NB4 (cell line): ENCODE measurements at regions not wholly inside any gene's neighbourhood (a gene's known extent, or its start where the extent isn't known, plus 50 kb on each side); places are given as distances from the start of the nearest gene placed in this dataset.
"Not testable (repeated sequence)": the region's sequence is repeated elsewhere in the genome, so short reads cannot be mapped to it uniquely, and the experiment has no call there.

ENCODE experiments used
- DNase-seq: peaks from one replicate; pipeline ENCODE4 v3.0.0; 2010; ENCODE audit warnings: low read depth
- H3K4me3 ChIP-seq: one replicate; pipeline ENCODE4 v1.5.1; 2011; ENCODE audit warnings: mild to moderate bottlenecking, low read depth, low read length, moderate library complexity
- MYC ChIP-seq: IDR thresholded peaks from 2 replicates; pipeline ENCODE4 v1.6.1; 2011; ENCODE audit warnings: low read depth, low read length
- POLR2A ChIP-seq: IDR thresholded peaks from 2 replicates; pipeline ENCODE4 v1.6.1; 2011; ENCODE audit warnings: mild to moderate bottlenecking; ENCODE audit not compliant: insufficient read length; ENCODE audit errors: extremely low read depth
- TF ChIP-seq, protein P1 (sequence below): IDR thresholded peaks from one replicate; pipeline ENCODE4 v1.5.1; 2012; ENCODE audit warnings: low read depth, low read length
- TF ChIP-seq, protein P2 (sequence below): IDR thresholded peaks from 2 replicates; pipeline ENCODE4 v1.6.1; 2011; ENCODE audit warnings: low read depth, low read length

DNA sequence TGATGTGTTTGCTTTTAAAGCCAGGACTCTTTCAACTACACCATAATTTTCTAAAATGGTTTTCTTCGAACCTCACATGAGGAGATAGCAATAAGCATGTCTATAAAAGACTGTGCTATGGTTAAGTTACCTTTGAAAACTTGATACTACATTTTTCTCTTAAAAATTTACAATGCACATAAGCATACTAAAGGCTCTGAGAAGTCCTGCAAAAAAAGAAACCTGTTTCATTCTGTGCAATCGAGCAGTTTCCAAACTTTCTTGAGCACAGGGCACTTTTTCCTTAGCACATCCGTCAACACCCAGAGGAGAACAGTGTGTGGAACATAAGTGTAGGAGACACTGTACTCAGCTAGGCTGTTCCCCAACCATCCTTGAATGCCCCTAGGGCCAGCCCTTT lies 144.1 kb upstream of the ARHGAP20 start:
- DNase-seq = no peak
- H3K4me3 ChIP-seq = no peak overlapping the region
- TF ChIP-seq, protein P1, sequence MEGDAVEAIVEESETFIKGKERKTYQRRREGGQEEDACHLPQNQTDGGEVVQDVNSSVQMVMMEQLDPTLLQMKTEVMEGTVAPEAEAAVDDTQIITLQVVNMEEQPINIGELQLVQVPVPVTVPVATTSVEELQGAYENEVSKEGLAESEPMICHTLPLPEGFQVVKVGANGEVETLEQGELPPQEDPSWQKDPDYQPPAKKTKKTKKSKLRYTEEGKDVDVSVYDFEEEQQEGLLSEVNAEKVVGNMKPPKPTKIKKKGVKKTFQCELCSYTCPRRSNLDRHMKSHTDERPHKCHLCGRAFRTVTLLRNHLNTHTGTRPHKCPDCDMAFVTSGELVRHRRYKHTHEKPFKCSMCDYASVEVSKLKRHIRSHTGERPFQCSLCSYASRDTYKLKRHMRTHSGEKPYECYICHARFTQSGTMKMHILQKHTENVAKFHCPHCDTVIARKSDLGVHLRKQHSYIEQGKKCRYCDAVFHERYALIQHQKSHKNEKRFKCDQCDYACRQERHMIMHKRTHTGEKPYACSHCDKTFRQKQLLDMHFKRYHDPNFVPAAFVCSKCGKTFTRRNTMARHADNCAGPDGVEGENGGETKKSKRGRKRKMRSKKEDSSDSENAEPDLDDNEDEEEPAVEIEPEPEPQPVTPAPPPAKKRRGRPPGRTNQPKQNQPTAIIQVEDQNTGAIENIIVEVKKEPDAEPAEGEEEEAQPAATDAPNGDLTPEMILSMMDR = no peak
- TF ChIP-seq, protein P2, sequence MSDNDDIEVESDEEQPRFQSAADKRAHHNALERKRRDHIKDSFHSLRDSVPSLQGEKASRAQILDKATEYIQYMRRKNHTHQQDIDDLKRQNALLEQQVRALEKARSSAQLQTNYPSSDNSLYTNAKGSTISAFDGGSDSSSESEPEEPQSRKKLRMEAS = no peak
- TF ChIP-seq MYC (no peak), POLR2A (no peak)

DNA sequence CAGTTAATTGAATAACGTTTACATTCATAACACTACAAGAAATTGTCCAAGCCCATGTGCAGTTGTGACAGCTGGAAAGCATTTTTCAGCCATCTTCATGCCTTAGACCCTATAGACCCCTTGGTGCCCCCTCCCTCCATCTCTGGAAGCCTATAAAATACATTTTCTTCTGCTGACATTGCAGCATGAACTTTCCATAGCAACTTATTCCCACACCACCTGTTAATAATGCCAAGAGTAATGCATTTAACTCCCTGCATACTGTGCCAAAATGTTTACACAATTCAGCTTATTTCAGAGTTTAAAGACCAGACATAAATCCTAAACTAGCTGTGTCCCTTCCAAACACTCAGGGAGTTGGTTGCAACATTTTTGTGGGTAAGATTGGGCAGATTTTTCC lies 143.0 kb upstream of the ARHGAP20 start:
- H3K4me3 ChIP-seq = no peak overlapping the region
- TF ChIP-seq, protein P1 = no peak
- TF ChIP-seq, protein P2 = no peak
- no peak for TF ChIP-seq POLR2A
- TF ChIP-seq MYC = no peak
- no peak for DNase-seq

DNA sequence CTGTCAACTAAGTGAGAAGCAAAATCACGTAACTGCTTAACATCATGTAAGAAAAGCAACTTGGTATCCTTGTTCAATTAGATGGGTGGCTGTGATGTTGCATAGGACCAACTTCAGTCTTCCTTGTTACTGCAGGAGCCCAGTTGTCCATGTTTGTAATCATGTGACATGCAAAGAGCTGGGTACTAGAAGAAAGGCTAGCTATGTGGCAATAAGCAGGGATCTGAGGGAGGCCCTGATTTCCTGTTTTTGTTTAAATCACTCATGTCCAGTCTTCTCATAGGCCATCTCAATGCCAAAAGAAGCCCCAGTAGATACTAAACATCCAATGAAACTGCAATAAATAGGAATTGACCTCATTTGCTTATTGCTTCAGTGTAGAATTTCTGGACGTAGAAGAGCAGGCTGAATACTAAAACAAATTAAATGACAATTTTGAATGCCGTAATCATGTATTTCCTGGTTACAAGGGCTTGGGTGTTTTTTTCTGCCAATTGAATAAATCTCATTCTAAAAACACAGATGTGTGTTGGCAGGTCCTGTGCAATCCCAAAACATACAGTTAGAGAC lies 140.8 kb upstream of the ARHGAP20 start:
- no peak overlapping the region for H3K4me3 ChIP-seq
- TF ChIP-seq, protein P1 = no peak
- TF ChIP-seq, protein P2 = no peak
- TF ChIP-seq POLR2A = no peak
- TF ChIP-seq MYC = no peak
- DNase-seq = no peak

DNA sequence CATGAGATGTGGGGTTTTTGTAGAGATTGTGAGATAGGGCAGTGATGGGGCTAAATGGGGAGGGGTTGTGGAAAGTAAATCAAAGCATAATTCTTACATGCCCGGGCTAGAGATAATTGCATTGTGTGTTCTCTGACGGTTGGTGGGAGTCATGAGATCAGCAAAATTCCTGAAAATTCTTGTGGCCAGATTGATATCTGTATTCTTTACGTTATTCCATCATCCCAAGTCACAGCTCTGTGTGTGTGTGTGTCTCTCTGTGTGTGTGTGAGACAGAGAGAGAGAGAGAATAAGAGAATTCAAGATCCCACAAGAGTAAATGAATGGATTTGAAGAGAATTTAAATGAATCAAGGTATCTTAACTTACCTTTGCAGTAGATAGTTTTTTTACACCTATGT lies 138.6 kb upstream of the ARHGAP20 start:
- TF ChIP-seq MYC = no peak
- TF ChIP-seq, protein P1 = no peak
- TF ChIP-seq, protein P2 = no peak
- no peak for DNase-seq
- H3K4me3 ChIP-seq = no peak overlapping the region

DNA sequence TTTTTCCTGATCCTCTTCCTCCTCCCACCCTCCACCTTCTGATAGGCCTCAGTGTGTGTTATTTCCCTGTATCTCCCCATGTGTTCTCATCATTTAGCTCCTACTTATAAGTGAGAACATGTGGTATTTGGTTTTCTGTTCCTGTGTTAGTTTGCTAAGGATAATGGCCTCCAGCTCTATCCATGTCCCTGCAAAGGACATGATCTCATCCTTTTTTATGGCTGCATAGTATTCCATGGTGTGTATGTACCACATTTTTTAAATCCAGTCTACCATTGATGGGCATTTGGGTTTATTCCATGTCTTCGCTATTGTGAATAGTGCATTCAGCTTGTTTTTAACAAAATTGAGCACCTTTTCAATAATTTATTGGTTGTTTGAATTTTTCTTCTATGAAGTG lies 130.8 kb upstream of the ARHGAP20 start:
- not testable (repeated sequence) for H3K4me3 ChIP-seq, DNase-seq

DNA sequence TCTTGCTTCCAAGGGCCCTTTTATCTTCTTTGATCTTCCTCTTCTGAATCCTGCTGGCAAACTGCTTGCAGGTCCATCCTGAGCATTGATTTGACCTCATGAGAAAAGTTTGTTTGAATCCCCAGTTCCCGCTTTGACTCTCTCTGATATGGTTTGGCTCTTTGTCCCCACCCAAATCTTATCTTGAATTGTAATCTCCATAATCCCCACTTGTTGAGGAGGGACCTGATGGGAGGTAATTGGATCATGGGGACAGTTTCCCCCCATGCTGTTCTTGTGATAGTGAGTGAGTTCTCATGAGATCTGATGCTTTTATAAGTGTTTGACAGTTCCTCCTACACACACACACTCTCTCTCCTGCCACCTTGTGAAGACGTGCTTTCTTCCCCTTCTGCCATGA lies 126.6 kb upstream of the ARHGAP20 start:
- no peak overlapping the region for H3K4me3 ChIP-seq
- DNase-seq = no peak
- TF ChIP-seq POLR2A (no peak), MYC (no peak)
- TF ChIP-seq, protein P1 = no peak
- TF ChIP-seq, protein P2 = no peak
